ENCODE measurements at regions not wholly inside any gene's neighbourhood (a gene's known extent, or its start where the extent isn't known, plus 50 kb on each side); places are given as distances from the start of the nearest gene placed in this dataset.

GRCh38 chr17:53119773-53120172, 703.0 kb upstream of the KIF2B start:
- POLR2A ChIA-PET: no interaction called here
- dilution Hi-C loops (cut with MboI; ENCODE audit: extremely low pct_ligation_motif_present, low sequenced_read_pairs): no loop called here

More at GRCh38 chr17:53119773-53120172, 703.0 kb upstream of the KIF2B start:
- Histone ChIP-seq H3K79me2 (ENCODE audit: control insufficient read depth, insufficient read depth, low read length) (no peaks in the 10 kb centered on the region), H3K27me3 (ENCODE audit: control insufficient read depth in 2 of 2, insufficient read depth in 2 of 2, low read length in 2 of 2) (no peaks in the 10 kb centered on the region), H3K4me2 (ENCODE audit: insufficient read depth, low read length) (no peak overlapping the region), H4K20me1 (replicated peaks; ENCODE audit: control insufficient read depth, extremely low read depth, insufficient read depth, low read length) (no peaks in the 10 kb centered on the region), H3K36me3 (ENCODE audit: control insufficient read depth in 2 of 2, extremely low read depth in 1 of 2, insufficient read depth in 2 of 2, low read length in 2 of 2) (no peaks in the 10 kb centered on the region), H2AFZ (ENCODE audit: low read depth, low read length) (no peak overlapping the region), H3K9ac (replicated peaks; ENCODE audit: extremely low read depth, insufficient read depth, low read length) (no peak overlapping the region), H3K27ac (ENCODE audit: insufficient read depth, low read depth, low read length) (no peak overlapping the region), H3K4me1 (ENCODE audit: control insufficient read depth, extremely low read depth, insufficient read depth, low read length) (no peaks in the 10 kb centered on the region), H3K9me3 (replicated peaks; ENCODE audit: control insufficient read depth, insufficient read depth, low read length) (no peaks in the 10 kb centered on the region), H3K4me3 (replicated peaks in 1 of 3; ENCODE audit: insufficient read depth in 1 of 3, low read depth in 1 of 3, low read length in 3 of 3) (no peak overlapping the region), H3K9me1 (replicated peaks; ENCODE audit: control insufficient read depth, extremely low read depth, insufficient read depth, low read length) (no peaks in the 10 kb centered on the region)
- CTCF ChIA-PET: interaction anchor here (1.1 kb wide), 1 partner anchor 30 kb away, joined by 3 read pairs; no protein-coding TSS in a partner anchor
- intact Hi-C loops (cut with micrococcal nuclease): no loop called here
- no TSS peak for BruUV-seq (replicated peaks)
- no peak for TF ChIP-seq JUN (IDR thresholded peaks at IDR 0.05; ENCODE audit: borderline replicate concordance, insufficient read depth, insufficient read length, low read depth)
- no peak for TF ChIP-seq POLR2A (IDR thresholded peaks at IDR 0.05; ENCODE audit: low read depth, low read length)
- TF ChIP-seq POLR2AphosphoS5 (IDR thresholded peaks at IDR 0.05; ENCODE audit: insufficient read depth, low read depth, low read length): no peak
- no peak for TF ChIP-seq CTCF (IDR thresholded peaks at IDR 0.05; ENCODE audit: extremely low read depth in 1 of 2, insufficient read depth in 1 of 2, low read depth in 1 of 2, low read length in 2 of 2)
- no peak for TF ChIP-seq GATA2 (IDR thresholded peaks at IDR 0.05; ENCODE audit: insufficient read depth, insufficient read length, low read depth, low read length)
- no peak for TF ChIP-seq MYC (IDR thresholded peaks at IDR 0.05; ENCODE audit: low read depth, low read length)
- TF ChIP-seq EZH2 (IDR thresholded peaks at IDR 0.05; ENCODE audit: borderline replicate concordance, low read depth, low read length, severe bottlenecking): no peak
- no peak for TF ChIP-seq FOS (IDR thresholded peaks at IDR 0.05; ENCODE audit: borderline replicate concordance, insufficient read depth, low read length)
- TF ChIP-seq MAX (IDR thresholded peaks at IDR 0.05; ENCODE audit: insufficient read depth, insufficient read length): no peak
- DNase-seq (ENCODE audit: low read depth, low spot score) (no peak), FAIRE-seq (no peak)
